Astrocyte of the spinal cord (primary cell): ENCODE measurements at regions not wholly inside any gene's neighbourhood (a gene's known extent, or its start where the extent isn't known, plus 50 kb on each side); places are given as distances from the start of the nearest gene placed in this dataset.

Source experiments
- DNase-seq: peaks from one replicate; pipeline ENCODE4 v3.0.0; 2011; ENCODE audit warnings: low read depth, low spot score
- H3K4me3 ChIP-seq: 2 replicates; pipeline ENCODE4 v1.5.1; 2011; ENCODE audit warnings: low read depth, mild to moderate bottlenecking, low read length, moderate library complexity
- CTCF ChIP-seq: IDR thresholded peaks from 2 replicates; pipeline ENCODE4 v1.5.1; 2012; ENCODE audit warnings: low read depth, mild to moderate bottlenecking, low read length, inconsistent platforms
- in situ Hi-C: cut with HindIII; loops from 2 replicates; pipeline ENCODE4 v1.10.0; 2017; ENCODE audit warnings: low sequenced_read_pairs

GRCh38 chr1:229112832-229113548 lies 157.9 kb upstream of the RAB4A start:
- no peak overlapping the region for H3K4me3 ChIP-seq
- no peak for DNase-seq
- in situ Hi-C loops = no loop called here
- no peak for TF ChIP-seq CTCF

GRCh38 chr1:229114315-229114714 lies 156.6 kb upstream of the RAB4A start:
- no peak overlapping the region for H3K4me3 ChIP-seq

GRCh38 chr1:229114850-229115365 lies 156.0 kb upstream of the RAB4A start:
- DNase-seq = no peak
- no peak for TF ChIP-seq CTCF
- in situ Hi-C loops = no loop called here
- H3K4me3 ChIP-seq = no peak overlapping the region

More at GRCh38 chr1:229114315-229114714, 156.6 kb upstream of the RAB4A start:
- in situ Hi-C loops = no loop called here
- DNase-seq = no peak
- TF ChIP-seq CTCF = no peak

GRCh38 chr1:229116114-229116513 lies 154.8 kb upstream of the RAB4A start:
- no peak for TF ChIP-seq CTCF
- no peak overlapping the region for H3K4me3 ChIP-seq
- in situ Hi-C loops = no loop called here
- no peak for DNase-seq

GRCh38 chr1:229117664-229118300 lies 153.1 kb upstream of the RAB4A start:
- no peak for DNase-seq
- no peak for TF ChIP-seq CTCF
- H3K4me3 ChIP-seq = no peak overlapping the region
- in situ Hi-C loops = no loop called here

- no peak overlapping the region for H3K4me3 ChIP-seq
- in situ Hi-C loops = no loop called here
- TF ChIP-seq CTCF = no peak
- DNase-seq = no peak
These were observed 152.3 kb upstream of the RAB4A start for GRCh38 chr1:229118477-229119061.
